Nephron (organoid): ENCODE measurements at regions not wholly inside any gene's neighbourhood (a gene's known extent, or its start where the extent isn't known, plus 50 kb on each side); places are given as distances from the start of the nearest gene placed in this dataset.
A peak's percentile ranks its signal among the peaks of the same experiment; 100 is the strongest.

ENCODE experiments used
- H3K27ac Mint-ChIP-seq, 3 experiments: 2 replicates each; pipeline ENCODE4 v1.8.0; 2020; ENCODE audit warnings: mixed read lengths in 3 of 3, mild to moderate bottlenecking in 2 of 3, moderate library complexity in 1 of 3
- H3K27me3 Mint-ChIP-seq: 2 replicates; pipeline ENCODE4 v1.8.0; 2021; ENCODE audit warnings: low read depth, mild to moderate bottlenecking, moderate library complexity, mixed read lengths
- H3K36me3 Mint-ChIP-seq: 2 replicates; pipeline ENCODE4 v1.8.0; 2020; ENCODE audit warnings: low read depth, mixed read lengths
- H3K4me1 Mint-ChIP-seq: 2 replicates; pipeline ENCODE4 v1.8.0; 2020; ENCODE audit warnings: mixed read lengths
- H3K4me3 Mint-ChIP-seq, 3 experiments: 2 replicates each; pipeline ENCODE4 v1.8.0; 2020; ENCODE audit warnings: mild to moderate bottlenecking in 3 of 3, mixed read lengths in 3 of 3, moderate library complexity in 2 of 3
- H3K9me3 Mint-ChIP-seq: 2 replicates; pipeline ENCODE4 v1.8.0; 2020; ENCODE audit warnings: mixed read lengths
- TF ChIP-seq, protein P1 (sequence below), 3 experiments: fragments of 200-600 bp; sonication (generic); IDR thresholded peaks; one replicate each; pipeline ENCODE4 v1.5.0; 2021; ENCODE audit warnings: antibody characterized with exemption in 3 of 3; ENCODE audit not compliant: unreplicated experiment in 3 of 3

DNA sequence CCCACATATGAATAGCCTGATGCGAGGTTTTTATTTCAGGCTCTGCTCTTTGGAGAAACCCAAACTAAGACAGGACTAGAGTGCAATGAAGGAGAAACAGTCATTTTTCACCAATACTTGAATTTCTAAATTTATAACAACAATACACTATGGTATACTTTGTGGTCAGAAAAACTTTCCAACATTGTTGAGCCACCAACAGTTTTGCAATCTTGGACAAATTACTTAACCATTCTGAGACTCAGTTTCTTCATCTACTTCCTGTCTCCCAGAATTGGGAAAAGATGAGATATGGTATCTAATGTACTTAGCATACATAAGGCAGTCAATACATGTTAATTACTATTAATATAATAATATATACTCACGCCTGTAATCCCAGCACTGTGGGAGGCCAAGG is 519.8 kb upstream of the PLXNA2 start:
- Mint-ChIP-seq H3K9me3 (no peaks in the 10 kb centered on the region), H3K4me3 (no peak overlapping the region), H3K27me3 (peaks cover 4% of the 10 kb centered on the region), H3K27ac (no peak overlapping the region), H3K4me1 (peaks cover 6% of the 10 kb centered on the region), H3K36me3 (no peaks in the 10 kb centered on the region)
- TF ChIP-seq, protein P1, sequence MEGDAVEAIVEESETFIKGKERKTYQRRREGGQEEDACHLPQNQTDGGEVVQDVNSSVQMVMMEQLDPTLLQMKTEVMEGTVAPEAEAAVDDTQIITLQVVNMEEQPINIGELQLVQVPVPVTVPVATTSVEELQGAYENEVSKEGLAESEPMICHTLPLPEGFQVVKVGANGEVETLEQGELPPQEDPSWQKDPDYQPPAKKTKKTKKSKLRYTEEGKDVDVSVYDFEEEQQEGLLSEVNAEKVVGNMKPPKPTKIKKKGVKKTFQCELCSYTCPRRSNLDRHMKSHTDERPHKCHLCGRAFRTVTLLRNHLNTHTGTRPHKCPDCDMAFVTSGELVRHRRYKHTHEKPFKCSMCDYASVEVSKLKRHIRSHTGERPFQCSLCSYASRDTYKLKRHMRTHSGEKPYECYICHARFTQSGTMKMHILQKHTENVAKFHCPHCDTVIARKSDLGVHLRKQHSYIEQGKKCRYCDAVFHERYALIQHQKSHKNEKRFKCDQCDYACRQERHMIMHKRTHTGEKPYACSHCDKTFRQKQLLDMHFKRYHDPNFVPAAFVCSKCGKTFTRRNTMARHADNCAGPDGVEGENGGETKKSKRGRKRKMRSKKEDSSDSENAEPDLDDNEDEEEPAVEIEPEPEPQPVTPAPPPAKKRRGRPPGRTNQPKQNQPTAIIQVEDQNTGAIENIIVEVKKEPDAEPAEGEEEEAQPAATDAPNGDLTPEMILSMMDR (IDR thresholded peaks at IDR 0.05; ENCODE audit: unreplicated experiment in 3 of 3), result no peak

DNA sequence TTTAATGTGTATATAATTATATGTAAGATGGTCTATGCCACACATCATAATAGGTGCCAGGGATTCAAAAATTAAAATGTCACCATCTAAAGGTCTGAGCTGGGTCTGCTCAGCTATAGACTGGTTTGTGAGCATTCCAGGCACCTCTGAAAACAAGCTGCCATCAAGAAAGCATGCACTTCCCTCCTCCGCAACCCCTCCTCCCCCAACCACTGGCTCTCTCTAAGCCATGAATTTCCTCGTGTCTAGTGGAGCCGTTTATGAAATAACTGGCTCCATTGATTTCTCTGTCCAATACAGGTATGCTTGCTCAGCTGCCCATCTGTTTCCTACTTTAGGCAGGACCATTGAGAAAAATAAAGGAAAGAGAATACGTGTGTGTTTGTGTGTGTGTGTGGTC is 522.6 kb upstream of the PLXNA2 start:
- Mint-ChIP-seq H3K4me1 (peaks cover 6% of the 10 kb centered on the region), H3K27me3 (no peaks in the 10 kb centered on the region), H3K27ac (no peak overlapping the region)

DNA sequence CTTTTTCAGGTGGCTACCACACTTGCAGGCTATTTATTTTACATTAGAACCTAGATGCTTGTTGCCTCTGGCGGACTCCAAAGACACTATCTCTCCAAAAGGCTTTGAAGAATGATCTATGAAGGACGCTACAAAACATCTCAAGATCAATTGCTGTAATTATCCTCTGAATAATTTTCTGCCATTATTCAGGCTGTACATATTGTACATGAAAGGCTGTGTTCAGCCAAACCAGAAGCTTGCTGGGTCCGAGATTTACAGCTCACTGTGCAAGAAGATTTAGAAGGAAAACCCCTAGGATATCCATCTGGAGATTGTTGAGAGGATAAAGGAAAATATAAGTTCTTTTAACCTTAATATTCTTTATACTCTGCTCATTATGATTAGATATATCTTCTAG is 523.6 kb upstream of the PLXNA2 start:
- peaks cover 8% of the 10 kb centered on the region for H3K4me1 Mint-ChIP-seq
- H3K36me3 Mint-ChIP-seq, result no peaks in the 10 kb centered on the region
- no peaks in the 10 kb centered on the region for H3K27me3 Mint-ChIP-seq
- TF ChIP-seq, protein P1 (IDR thresholded peaks at IDR 0.05; ENCODE audit: unreplicated experiment in 3 of 3), result no peak
- peak overlapping the region in 1 of 3 experiments; percentile 46 for H3K27ac Mint-ChIP-seq
- H3K9me3 Mint-ChIP-seq, result no peaks in the 10 kb centered on the region
- H3K4me3 Mint-ChIP-seq, result no peak overlapping the region

More for the DNA sequence above, 522.6 kb upstream of the PLXNA2 start:
- H3K9me3 Mint-ChIP-seq, result no peaks in the 10 kb centered on the region
- H3K36me3 Mint-ChIP-seq, result no peaks in the 10 kb centered on the region
- no peak overlapping the region for H3K4me3 Mint-ChIP-seq
- TF ChIP-seq, protein P1 (IDR thresholded peaks at IDR 0.05; ENCODE audit: unreplicated experiment in 3 of 3), result no peak

DNA sequence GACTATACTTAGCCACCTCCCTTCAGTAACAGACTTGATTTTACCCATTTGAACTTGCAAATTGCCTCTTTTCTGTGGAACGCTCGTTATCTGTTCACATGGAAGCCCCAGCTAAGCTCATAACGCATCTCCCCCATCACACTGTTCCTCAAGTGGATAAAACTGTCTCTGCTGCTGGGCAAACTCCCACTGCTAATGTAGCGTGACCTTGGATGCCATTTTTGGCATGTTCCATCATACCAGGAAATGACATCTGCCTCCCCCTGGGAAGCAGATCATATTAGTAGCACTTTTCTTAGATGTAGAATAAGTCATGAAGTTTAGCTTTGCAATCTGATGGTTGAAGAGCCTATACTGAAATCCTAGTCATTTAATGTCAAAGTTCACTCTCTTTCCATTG is 528.7 kb upstream of the PLXNA2 start:
- Mint-ChIP-seq H3K27ac (no peak overlapping the region), H3K9me3 (no peaks in the 10 kb centered on the region), H3K4me3 (no peak overlapping the region), H3K27me3 (no peaks in the 10 kb centered on the region), H3K4me1 (peaks cover 5% of the 10 kb centered on the region), H3K36me3 (no peaks in the 10 kb centered on the region)
- TF ChIP-seq, protein P1 (IDR thresholded peaks at IDR 0.05; ENCODE audit: unreplicated experiment in 3 of 3), result no peak

DNA sequence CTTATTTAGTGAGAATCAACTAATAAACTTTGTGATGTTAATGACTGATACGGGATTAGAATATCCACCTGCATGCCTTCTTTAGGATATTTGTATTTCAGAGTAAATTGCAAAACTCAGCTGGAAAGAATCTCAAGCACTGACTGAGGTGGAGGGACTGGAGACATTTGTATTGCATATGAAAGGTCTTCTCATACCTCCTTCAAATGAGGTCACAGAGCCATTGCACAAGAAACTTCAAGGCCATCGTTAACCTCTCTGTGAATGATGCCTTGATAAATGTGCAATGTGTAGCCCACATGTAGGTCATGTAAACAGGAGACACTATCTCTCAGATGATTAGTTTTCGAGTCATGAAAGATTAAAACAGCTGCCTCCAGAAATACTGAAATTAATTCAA is 531.7 kb upstream of the PLXNA2 start:
- H3K9me3 Mint-ChIP-seq, result peaks cover 7% of the 10 kb centered on the region
- H3K27ac Mint-ChIP-seq, result no peak overlapping the region
- H3K4me1 Mint-ChIP-seq, result peaks cover 5% of the 10 kb centered on the region
- H3K4me3 Mint-ChIP-seq, result no peak overlapping the region
- H3K27me3 Mint-ChIP-seq, result no peaks in the 10 kb centered on the region
- TF ChIP-seq, protein P1 (IDR thresholded peaks at IDR 0.05; ENCODE audit: unreplicated experiment in 3 of 3), result no peak
- H3K36me3 Mint-ChIP-seq, result no peaks in the 10 kb centered on the region

DNA sequence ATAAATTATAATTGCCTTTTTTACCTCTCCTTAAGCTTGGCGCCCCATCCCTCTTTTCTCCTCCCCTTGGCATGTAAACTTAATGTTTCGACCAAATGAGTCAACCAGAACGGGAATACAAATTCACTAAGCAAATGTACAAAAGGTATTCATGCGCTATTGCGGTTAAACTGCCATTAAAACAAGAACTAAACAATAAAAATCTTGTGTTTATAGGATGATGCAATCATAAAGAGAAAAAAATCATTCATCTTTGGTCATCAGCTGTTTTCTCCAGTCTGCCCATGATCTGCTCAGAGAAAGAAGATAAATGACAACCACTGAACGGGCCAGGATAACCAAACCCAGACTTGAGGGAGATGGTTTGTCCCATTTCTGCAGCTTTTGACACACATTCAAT is 534.2 kb upstream of the PLXNA2 start:
- TF ChIP-seq, protein P1 (IDR thresholded peaks at IDR 0.05; ENCODE audit: unreplicated experiment in 3 of 3), result no peak
- Mint-ChIP-seq H3K36me3 (no peaks in the 10 kb centered on the region), H3K4me3 (no peak overlapping the region), H3K27me3 (no peaks in the 10 kb centered on the region), H3K27ac (no peak overlapping the region), H3K9me3 (peaks cover 7% of the 10 kb centered on the region), H3K4me1 (no peaks in the 10 kb centered on the region)
